SK-N-SH (cell line): ENCODE measurements at regions not wholly inside any gene's neighbourhood (a gene's known extent, or its start where the extent isn't known, plus 50 kb on each side); places are given as distances from the start of the nearest gene placed in this dataset.

Source experiments
- CTCF ChIA-PET: fragments of 300-600, 350-600 bp; formaldehyde crosslinking; extraction: SDS; loops from one replicate; lab custom pipeline; 2021; lab: Yijun Ruan, JAX
- POLR2A ChIA-PET: fragments of 350-600 bp; sonication (Branson Sonifier 250); formaldehyde crosslinking; extraction: SDS; loops from one replicate; lab custom pipeline; 2020; ENCODE audit warnings: antibody characterized with exemption, inconsistent platforms; lab: Yijun Ruan, JAX
- DNase-seq: peaks from one replicate; pipeline ENCODE4 v3.0.0; 2012
- H2AFZ ChIP-seq: fragments of 200-600 bp; sonication (generic); 2 replicates; pipeline ENCODE4 v1.8.1; 2016; ENCODE audit warnings: antibody characterized with exemption, mild to moderate bottlenecking, low read depth
- H3F3A ChIP-seq: fragments of 200-600 bp; sonication (generic); replicated peaks from 2 replicates; pipeline ENCODE3; 2016; ENCODE audit warnings: antibody characterized with exemption, mild to moderate bottlenecking; ENCODE audit not compliant: insufficient read depth
- H3K27ac ChIP-seq, 2 experiments: fragments of 200-500 bp in 1 of 2; fragments of 200-600 bp in 1 of 2; sonication (Bioruptor generic) in 1 of 2; sonication (generic), shearing (Covaris generic) in 1 of 2; 2 replicates each; pipeline versions ENCODE4 v1.5.1 to v1.6.1; 2014 to 2016; ENCODE audit warnings: low read depth in 2 of 2, inconsistent platforms in 1 of 2, low read length in 1 of 2, mild to moderate bottlenecking in 1 of 2, mixed read lengths in 1 of 2
- H3K27me3 ChIP-seq: fragments of 200-600 bp; sonication (generic), shearing (Covaris generic); 2 replicates; pipeline ENCODE4 v1.6.1; 2016; ENCODE audit warnings: mixed run types; ENCODE audit not compliant: insufficient read depth
- H3K36me3 ChIP-seq, 2 experiments: fragments of 200-500 bp in 1 of 2; fragments of 200-600 bp in 1 of 2; sonication (Bioruptor generic) in 1 of 2; sonication (generic) in 1 of 2; replicated peaks in 1 of 2; 2 replicates each; pipeline versions ENCODE3 to v1.5.1; 2014 to 2016; ENCODE audit warnings: low read length in 1 of 2, mild to moderate bottlenecking in 1 of 2; ENCODE audit not compliant: insufficient read depth in 2 of 2, control insufficient read depth in 1 of 2
- H3K4me1 ChIP-seq, 2 experiments: fragments of 200-500 bp in 1 of 2; fragments of 200-600 bp in 1 of 2; sonication (Bioruptor generic) in 1 of 2; sonication (generic), shearing (Covaris generic) in 1 of 2; 2 replicates each; pipeline versions ENCODE4 v1.5.1 to v1.6.1; 2014 to 2016; ENCODE audit warnings: low read depth in 1 of 2, low read length in 1 of 2, mixed run types in 1 of 2; ENCODE audit not compliant: insufficient read depth in 2 of 2, control insufficient read depth in 1 of 2
- H3K4me2 ChIP-seq: fragments of 200-600 bp; sonication (generic), shearing (Covaris generic); 2 replicates; pipeline ENCODE4 v1.6.1; 2017; ENCODE audit warnings: mixed run types
- H3K4me3 ChIP-seq, 2 experiments: fragments of 200-500 bp in 1 of 2; fragments of 200-600 bp in 1 of 2; sonication (Bioruptor generic) in 1 of 2; sonication (generic), shearing (Covaris generic) in 1 of 2; 2 replicates each; pipeline versions ENCODE4 v1.5.1 to v1.8.1; 2014 to 2016; ENCODE audit warnings: low read depth in 2 of 2, inconsistent platforms in 1 of 2, low read length in 1 of 2, mild to moderate bottlenecking in 1 of 2, mixed read lengths in 1 of 2, moderate library complexity in 1 of 2
- H3K79me2 ChIP-seq: fragments of 200-600 bp; sonication (generic); 2 replicates; pipeline ENCODE4 v1.8.1; 2017; ENCODE audit warnings: mild to moderate bottlenecking; ENCODE audit not compliant: insufficient read depth
- H3K9ac ChIP-seq: fragments of 200-600 bp; sonication (generic); 2 replicates; pipeline ENCODE4 v1.6.1; 2017; ENCODE audit warnings: mixed run types
- H3K9me2 ChIP-seq: fragments of 200-600 bp; sonication (generic); 2 replicates; pipeline ENCODE4 v1.6.1; 2017; ENCODE audit warnings: mixed run types
- H3K9me3 ChIP-seq: fragments of 200-600 bp; sonication (generic); 2 replicates; pipeline ENCODE4 v1.6.1; 2017; ENCODE audit warnings: mixed run types, mild to moderate bottlenecking, moderate library complexity
- H4K20me1 ChIP-seq: fragments of 200-600 bp; sonication (generic); 2 replicates; pipeline ENCODE4 v1.6.1; 2017; ENCODE audit warnings: mild to moderate bottlenecking, mixed run types; ENCODE audit not compliant: insufficient read depth
- CHD2 ChIP-seq: fragments of 150-350 bp; IDR thresholded peaks from 2 replicates; pipeline ENCODE4 v1.6.1; 2018; ENCODE audit warnings: low read length; ENCODE audit not compliant: partially characterized antibody
- CTCF ChIP-seq: fragments of 200-600 bp; sonication (generic); IDR thresholded peaks from 2 replicates; pipeline ENCODE4 v1.6.1; 2017; ENCODE audit warnings: antibody characterized with exemption, mild to moderate bottlenecking, moderate library complexity
- EP300 ChIP-seq, 2 experiments: IDR thresholded peaks; 2 replicates each; pipeline versions ENCODE4 v1.4.0 to v1.6.1; 2012; ENCODE audit warnings: borderline replicate concordance in 1 of 2, low read depth in 1 of 2, low read length in 1 of 2
- FOXJ3 ChIP-seq: sonication (generic); formaldehyde crosslinking; IDR thresholded peaks from 2 replicates; pipeline ENCODE4 v1.5.1; 2020; ENCODE audit warnings: mild to moderate bottlenecking, missing genetic modification reagents
- FOXM1 ChIP-seq: IDR thresholded peaks from 2 replicates; pipeline ENCODE4 v1.4.0; 2012; ENCODE audit warnings: low read depth, mild to moderate bottlenecking
- IRF3 ChIP-seq: fragments of 150-350 bp; IDR thresholded peaks from 2 replicates; pipeline ENCODE4 v1.6.1; 2016; ENCODE audit warnings: mild to moderate bottlenecking, low read depth, low read length
- JUND ChIP-seq: IDR thresholded peaks from 2 replicates; pipeline ENCODE4 v1.4.0; 2012
- RCOR1 ChIP-seq: fragments of 150-350 bp; IDR thresholded peaks from 2 replicates; pipeline ENCODE4 v1.6.1; 2017; ENCODE audit warnings: antibody characterized with exemption, low read length
- RXRA ChIP-seq: IDR thresholded peaks from 2 replicates; pipeline ENCODE4 v1.4.0; 2012; ENCODE audit warnings: low read depth, mild to moderate bottlenecking, borderline replicate concordance
- SIN3A ChIP-seq: IDR thresholded peaks from 2 replicates; pipeline ENCODE4 v1.6.1; 2012; ENCODE audit warnings: low read depth, mild to moderate bottlenecking, low read length, moderate library complexity, borderline replicate concordance
- SMC3 ChIP-seq: IDR thresholded peaks from 2 replicates; pipeline ENCODE4 v1.6.1; 2012; ENCODE audit warnings: low read depth, low read length, improper control_type of control experiment
- TAF1 ChIP-seq: IDR thresholded peaks from 2 replicates; pipeline ENCODE4 v1.6.1; 2012; ENCODE audit warnings: low read depth, mild to moderate bottlenecking, low read length, moderate library complexity, borderline replicate concordance
- USF1 ChIP-seq: IDR thresholded peaks from 2 replicates; pipeline ENCODE4 v1.4.0; 2012; ENCODE audit warnings: low read depth, borderline replicate concordance
- USF2 ChIP-seq: fragments of 150-350 bp; IDR thresholded peaks from 2 replicates; pipeline ENCODE4 v1.6.1; 2017; ENCODE audit warnings: antibody characterized with exemption, low read length, low read depth, borderline replicate concordance
- WGBS: methylation state at CpG from one replicate; pipeline ENCODE4 v1.1.6; 2017; ENCODE audit warnings: low lambda C conversion rate; 5-methylcytosine and 5-hydroxymethylcytosine counted together
- TF ChIP-seq, protein P1 (sequence below): IDR thresholded peaks from 2 replicates; pipeline ENCODE4 v1.4.0; 2012; ENCODE audit warnings: low read depth, borderline replicate concordance
- TF ChIP-seq, protein P2 (sequence below): IDR thresholded peaks from 2 replicates; pipeline ENCODE4; 2012

GRCh38 chr2:82268446-82268845 is 1963.9 kb upstream of the LRRTM1 start:
- Histone ChIP-seq H3F3A (no peaks in the 10 kb centered on the region), H3K27me3 (no peaks in the 10 kb centered on the region), H3K4me2 (no peak overlapping the region), H3K36me3 (no peaks in the 10 kb centered on the region), H3K4me1 (no peaks in the 10 kb centered on the region), H2AFZ (no peak overlapping the region), H3K27ac (no peak overlapping the region), H3K9ac (no peak overlapping the region), H3K9me2 (no peaks in the 10 kb centered on the region), H3K79me2 (no peaks in the 10 kb centered on the region), H4K20me1 (no peaks in the 10 kb centered on the region), H3K9me3 (no peaks in the 10 kb centered on the region), H3K4me3 (no peak overlapping the region)
- no peak for TF ChIP-seq USF1
- TF ChIP-seq RXRA: no peak
- no peak for TF ChIP-seq USF2
- TF ChIP-seq FOXJ3 (CRISPR knock-in tag): no peak
- DNase-seq: no peak
- ChIA-PET CTCF (no interaction called here), POLR2A (no interaction called here)

GRCh38 chr2:82260521-82260920 is 1956.0 kb upstream of the LRRTM1 start:
- Histone ChIP-seq H3K9me3 (no peaks in the 10 kb centered on the region), H3K9ac (no peak overlapping the region), H3K79me2 (no peaks in the 10 kb centered on the region), H3F3A (no peaks in the 10 kb centered on the region), H3K9me2 (no peaks in the 10 kb centered on the region), H3K27ac (no peak overlapping the region), H2AFZ (no peak overlapping the region), H4K20me1 (no peaks in the 10 kb centered on the region), H3K36me3 (no peaks in the 10 kb centered on the region), H3K4me2 (no peak overlapping the region), H3K27me3 (no peaks in the 10 kb centered on the region), H3K4me1 (no peaks in the 10 kb centered on the region), H3K4me3 (no peak overlapping the region)
- ChIA-PET CTCF (no interaction called here), POLR2A (no interaction called here)
- TF ChIP-seq EP300 (IDR thresholded peaks at IDR 0.05; ENCODE audit: borderline replicate concordance in 1 of 2, low read depth in 1 of 2, low read length in 1 of 2) (no peak), SIN3A (no peak), CHD2 (no peak), USF1 (no peak), JUND (no peak), RXRA (no peak), TAF1 (no peak), USF2 (no peak), FOXM1 (no peak), RCOR1 (no peak), CTCF (no peak), IRF3 (no peak), SMC3 (no peak)
- TF ChIP-seq, protein P1, sequence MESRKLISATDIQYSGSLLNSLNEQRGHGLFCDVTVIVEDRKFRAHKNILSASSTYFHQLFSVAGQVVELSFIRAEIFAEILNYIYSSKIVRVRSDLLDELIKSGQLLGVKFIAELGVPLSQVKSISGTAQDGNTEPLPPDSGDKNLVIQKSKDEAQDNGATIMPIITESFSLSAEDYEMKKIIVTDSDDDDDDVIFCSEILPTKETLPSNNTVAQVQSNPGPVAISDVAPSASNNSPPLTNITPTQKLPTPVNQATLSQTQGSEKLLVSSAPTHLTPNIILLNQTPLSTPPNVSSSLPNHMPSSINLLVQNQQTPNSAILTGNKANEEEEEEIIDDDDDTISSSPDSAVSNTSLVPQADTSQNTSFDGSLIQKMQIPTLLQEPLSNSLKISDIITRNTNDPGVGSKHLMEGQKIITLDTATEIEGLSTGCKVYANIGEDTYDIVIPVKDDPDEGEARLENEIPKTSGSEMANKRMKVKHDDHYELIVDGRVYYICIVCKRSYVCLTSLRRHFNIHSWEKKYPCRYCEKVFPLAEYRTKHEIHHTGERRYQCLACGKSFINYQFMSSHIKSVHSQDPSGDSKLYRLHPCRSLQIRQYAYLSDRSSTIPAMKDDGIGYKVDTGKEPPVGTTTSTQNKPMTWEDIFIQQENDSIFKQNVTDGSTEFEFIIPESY: no peak
- TF ChIP-seq, protein P2, sequence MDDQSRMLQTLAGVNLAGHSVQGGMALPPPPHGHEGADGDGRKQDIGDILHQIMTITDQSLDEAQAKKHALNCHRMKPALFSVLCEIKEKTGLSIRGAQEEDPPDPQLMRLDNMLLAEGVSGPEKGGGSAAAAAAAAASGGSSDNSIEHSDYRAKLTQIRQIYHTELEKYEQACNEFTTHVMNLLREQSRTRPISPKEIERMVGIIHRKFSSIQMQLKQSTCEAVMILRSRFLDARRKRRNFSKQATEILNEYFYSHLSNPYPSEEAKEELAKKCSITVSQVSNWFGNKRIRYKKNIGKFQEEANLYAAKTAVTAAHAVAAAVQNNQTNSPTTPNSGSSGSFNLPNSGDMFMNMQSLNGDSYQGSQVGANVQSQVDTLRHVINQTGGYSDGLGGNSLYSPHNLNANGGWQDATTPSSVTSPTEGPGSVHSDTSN: no peak
- DNase-seq: no peak
- WGBS: 0% methylated on average over 2 of the region's 3 CpGs
